AG09319 (cell line): ENCODE measurements at regions not wholly inside any gene's neighbourhood (a gene's known extent, or its start where the extent isn't known, plus 50 kb on each side); places are given as distances from the start of the nearest gene placed in this dataset.

Experiments used
- DNase-seq: peaks from one replicate; pipeline ENCODE4 v3.0.0-alpha.2; 2010; ENCODE audit warnings: low read depth; ENCODE audit errors: extremely low read depth
- CTCF ChIP-seq: IDR thresholded peaks from 2 replicates; pipeline ENCODE4 v1.5.1; 2011; ENCODE audit warnings: low read depth, mild to moderate bottlenecking, inconsistent platforms, low read length, moderate library complexity

DNA sequence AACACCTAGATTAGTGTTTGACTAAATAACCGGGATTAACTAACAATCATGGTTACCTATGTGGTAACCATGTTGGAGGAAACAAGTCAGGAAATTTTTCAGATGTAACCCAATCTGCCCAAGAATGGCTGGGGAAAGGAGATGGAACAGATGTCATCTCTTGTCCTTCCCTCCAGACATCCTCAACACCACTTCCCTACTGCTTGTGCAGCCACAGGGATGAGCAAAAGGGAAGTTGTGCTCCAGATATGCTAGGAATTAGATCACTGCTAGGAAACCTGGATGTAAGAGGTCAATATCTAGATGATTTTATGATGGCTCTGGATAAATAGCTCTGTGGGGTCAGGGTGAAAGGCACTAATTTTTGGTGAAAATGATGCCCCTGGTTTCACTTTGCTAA, 61.3 kb upstream of the ELL2 start:
- no peak for DNase-seq
- TF ChIP-seq CTCF, result no peak

DNA sequence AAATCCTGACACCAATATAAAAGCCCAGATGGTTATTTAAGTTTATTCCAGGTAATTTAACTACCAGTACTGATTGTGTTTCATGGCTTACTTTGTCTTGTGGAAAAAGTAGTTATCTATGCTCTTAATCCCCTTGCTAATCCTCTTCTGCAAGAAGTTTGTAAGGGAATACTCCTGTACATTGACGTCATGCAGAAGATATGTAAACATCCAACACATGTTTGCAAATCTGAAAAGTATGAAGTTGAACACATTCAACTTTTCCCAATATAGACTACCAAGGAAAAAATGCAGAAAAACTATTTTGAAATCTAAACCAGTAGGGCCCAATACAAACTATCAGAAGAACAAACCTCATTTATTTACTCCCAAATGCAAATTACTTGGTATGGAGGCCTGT, 56.3 kb upstream of the ELL2 start:
- TF ChIP-seq CTCF, result no peak
- peak; percentile 76 for DNase-seq

DNA sequence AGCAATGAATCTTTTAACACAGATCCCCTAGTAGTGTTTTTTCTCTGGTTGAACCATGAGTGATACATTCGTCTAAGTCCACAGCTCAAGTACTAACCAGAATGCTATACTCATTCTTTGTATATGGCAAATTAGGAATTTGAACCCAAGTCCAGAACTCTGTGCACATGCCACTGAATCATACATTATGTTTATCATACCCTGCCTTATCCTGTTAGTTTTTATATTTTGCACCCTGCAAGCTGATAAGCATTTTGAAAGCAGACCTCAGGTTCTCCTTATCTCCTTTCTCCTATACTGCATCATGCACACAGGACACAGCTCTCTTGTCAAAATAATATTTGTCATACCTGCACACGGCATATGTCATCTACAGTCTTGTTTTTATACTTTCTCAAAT, 54.6 kb upstream of the ELL2 start:
- DNase-seq, result no peak
- TF ChIP-seq CTCF, result no peak

GRCh38 chr5:96015709-96016108, 54.1 kb upstream of the ELL2 start:
- no peak for TF ChIP-seq CTCF
- DNase-seq, result no peak

DNA sequence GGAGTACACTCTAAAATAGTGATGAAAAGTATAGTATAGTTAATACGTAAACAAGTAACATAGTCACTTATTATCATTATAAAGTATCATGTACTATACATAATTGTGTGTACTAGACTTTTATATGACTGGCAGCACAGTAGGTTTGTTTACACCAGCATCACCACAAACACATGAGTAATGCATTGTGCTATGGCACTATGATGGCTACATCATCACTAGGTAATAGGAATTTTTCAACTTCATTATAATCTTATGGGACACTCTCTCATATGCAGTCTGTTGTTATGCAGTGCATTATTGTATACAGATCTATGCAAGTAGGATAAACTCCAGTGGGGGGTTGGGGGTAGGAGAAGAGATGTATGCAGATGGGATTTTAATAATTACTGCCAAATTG, 52.7 kb upstream of the ELL2 start:
- no peak for TF ChIP-seq CTCF
- no peak for DNase-seq

DNA sequence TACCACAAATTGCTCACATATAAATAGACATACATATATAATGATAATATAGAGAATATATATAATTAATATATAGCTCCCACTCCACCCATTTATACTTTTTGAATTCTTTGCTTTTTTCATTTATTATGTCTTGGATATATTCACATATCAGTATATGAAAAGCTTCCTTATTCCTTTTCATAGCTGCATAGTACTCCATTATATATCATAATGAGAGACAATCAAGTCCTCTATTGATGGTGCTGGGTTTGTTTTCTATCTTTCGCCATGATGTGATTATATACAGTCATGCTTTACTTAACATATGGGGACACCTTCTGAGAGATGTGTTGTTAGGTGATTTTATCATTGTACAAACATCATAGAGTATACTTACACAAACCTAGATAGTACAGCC, 51.6 kb upstream of the ELL2 start:
- no peak for TF ChIP-seq CTCF

DNA sequence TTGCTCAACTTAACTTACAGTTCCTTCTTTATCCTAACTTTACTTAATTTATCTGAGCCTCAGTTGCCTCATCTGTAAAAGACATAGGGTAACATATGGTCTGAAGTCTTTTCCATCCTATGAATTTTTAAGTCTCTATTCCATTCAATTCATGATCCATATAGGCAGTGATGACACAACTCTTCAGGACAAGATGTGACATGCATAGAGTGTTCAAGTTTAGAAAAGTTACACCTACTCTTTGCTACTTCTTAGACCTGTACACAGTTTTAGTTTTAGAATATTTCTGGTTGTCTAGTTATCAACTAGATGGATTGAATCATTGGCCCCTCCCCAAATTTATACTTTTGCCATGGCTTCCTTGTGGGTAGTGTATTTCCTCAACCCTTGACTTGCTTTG, 50.7 kb upstream of the ELL2 start:
- no peak for TF ChIP-seq CTCF
- no peak for DNase-seq

More for the DNA sequence above, 51.6 kb upstream of the ELL2 start:
- DNase-seq, result no peak
